ENCODE measurements at regions not wholly inside any gene's neighbourhood (a gene's known extent, or its start where the extent isn't known, plus 50 kb on each side); places are given as distances from the start of the nearest gene placed in this dataset.

- DNase-seq = no peak
These were observed 394.6 kb upstream of the AZI2 start for GRCh38 chr3:28743271-28743670.

GRCh38 chr3:28743831-28744230 lies 395.2 kb upstream of the AZI2 start:
- DNase-seq = no peak

- DNase-seq = no peak
These were observed 396.8 kb upstream of the AZI2 start for GRCh38 chr3:28745436-28745835.

- DNase-seq = no peak
These were observed 397.4 kb upstream of the AZI2 start for GRCh38 chr3:28745916-28746617.

GRCh38 chr3:28746990-28747389 lies 398.4 kb upstream of the AZI2 start:
- no peak for DNase-seq

- DNase-seq = no peak
These were observed 403.2 kb upstream of the AZI2 start for GRCh38 chr3:28751864-28752263.

- DNase-seq = no peak
These were observed 403.7 kb upstream of the AZI2 start for GRCh38 chr3:28752290-28752689.

- no peak for DNase-seq
These were observed 407.4 kb upstream of the AZI2 start for GRCh38 chr3:28756056-28756455.

GRCh38 chr3:28758115-28758514 lies 409.5 kb upstream of the AZI2 start:
- DNase-seq = no peak

- no peak for DNase-seq
These were observed 412.8 kb upstream of the AZI2 start for GRCh38 chr3:28761375-28761774.

- DNase-seq = no peak
These were observed 416.6 kb upstream of the AZI2 start for GRCh38 chr3:28765194-28765593.

- no peak for DNase-seq
These were observed 419.8 kb upstream of the AZI2 start for GRCh38 chr3:28768439-28768838.

GRCh38 chr3:28777806-28778475 lies 429.3 kb upstream of the AZI2 start:
- no peak for DNase-seq

- DNase-seq = no peak
These were observed 431.9 kb upstream of the AZI2 start for GRCh38 chr3:28780480-28780879.

GRCh38 chr3:28781053-28781452 lies 432.4 kb upstream of the AZI2 start:
- no peak for DNase-seq

GRCh38 chr3:28786446-28786845 lies 437.8 kb upstream of the AZI2 start:
- no peak for DNase-seq

- no peak for DNase-seq
These were observed 439.9 kb upstream of the AZI2 start for GRCh38 chr3:28788571-28788970.

GRCh38 chr3:28791713-28792255 lies 443.2 kb upstream of the AZI2 start:
- no peak for DNase-seq

- no peak for DNase-seq
These were observed 444.0 kb upstream of the AZI2 start for GRCh38 chr3:28792604-28793003.

- no peak for DNase-seq
These were observed 450.5 kb upstream of the AZI2 start for GRCh38 chr3:28799084-28799483.

- DNase-seq = no peak
These were observed 451.6 kb upstream of the AZI2 start for GRCh38 chr3:28800203-28800602.

GRCh38 chr3:28808068-28808467 lies 459.4 kb upstream of the AZI2 start:
- no peak for DNase-seq

GRCh38 chr3:28816017-28816416 lies 464.9 kb upstream of the RBMS3 start:
- no peak for DNase-seq

GRCh38 chr3:28824316-28824715 lies 456.6 kb upstream of the RBMS3 start:
- no peak for DNase-seq

GRCh38 chr3:28826840-28827239 lies 454.0 kb upstream of the RBMS3 start:
- no peak for DNase-seq
